ENCODE measurements at regions not wholly inside any gene's neighbourhood (a gene's known extent, or its start where the extent isn't known, plus 50 kb on each side); places are given as distances from the start of the nearest gene placed in this dataset.

GRCh38 chr6:885051-885590 lies 192.2 kb upstream of the EXOC2 start:
- TF ChIP-seq CTCF (conservative IDR thresholded peaks at IDR 0.05 in 1 of 2, IDR thresholded peaks at IDR 0.05 in 1 of 2; ENCODE audit: extremely low read depth in 1 of 2, insufficient read depth in 1 of 2, low read depth in 1 of 2, low read length in 2 of 2), result no peak
- no peak for TF ChIP-seq EZH2 (IDR thresholded peaks at IDR 0.05; ENCODE audit: borderline replicate concordance, low read length)

All from mammary epithelial cell (primary cell).